ENCODE measurements at regions not wholly inside any gene's neighbourhood (a gene's known extent, or its start where the extent isn't known, plus 50 kb on each side); places are given as distances from the start of the nearest gene placed in this dataset.

GRCh38 chr3:72310419-72311380 lies 525.8 kb upstream of the PROK2 start:
- H3K36me3 ChIP-seq (ENCODE audit: control insufficient read depth, insufficient read depth, low read length): no peaks in the 10 kb centered on the region
- H3K4me1 ChIP-seq (ENCODE audit: control insufficient read depth, insufficient read depth, low read length): no peaks in the 10 kb centered on the region
- WGBS (ENCODE audit: insufficient coverage, insufficient read length): no CpG with 5 or more reads among the region's 20 CpGs
- DNase-seq (ENCODE audit: low read depth, low spot score): no peak
- H3K9me3 ChIP-seq (ENCODE audit: control insufficient read depth, insufficient read depth, low read length): no peaks in the 10 kb centered on the region
- no peak overlapping the region for H3K4me3 ChIP-seq (ENCODE audit: low read length)
- no peak overlapping the region for H3K27ac ChIP-seq (ENCODE audit: low read length)
- no peaks in the 10 kb centered on the region for H3K27me3 ChIP-seq (ENCODE audit: control insufficient read depth, insufficient read depth, low read length)

- no peaks in the 10 kb centered on the region for H3K27me3 ChIP-seq (ENCODE audit: control insufficient read depth, insufficient read depth, low read length)
- no peak for DNase-seq (ENCODE audit: low read depth, low spot score)
- H3K9me3 ChIP-seq (ENCODE audit: control insufficient read depth, insufficient read depth, low read length): no peaks in the 10 kb centered on the region
- H3K27ac ChIP-seq (ENCODE audit: low read length): no peak overlapping the region
- H3K4me3 ChIP-seq (ENCODE audit: low read length): no peak overlapping the region
- WGBS (ENCODE audit: insufficient coverage, insufficient read length): no CpG with 5 or more reads among the region's 11 CpGs
- H3K36me3 ChIP-seq (ENCODE audit: control insufficient read depth, insufficient read depth, low read length): no peaks in the 10 kb centered on the region
- H3K4me1 ChIP-seq (ENCODE audit: control insufficient read depth, insufficient read depth, low read length): no peaks in the 10 kb centered on the region
Observed at GRCh38 chr3:72309661-72310418, 524.9 kb upstream of the PROK2 start.

GRCh38 chr3:72308641-72309040 lies 523.7 kb upstream of the PROK2 start:
- Histone ChIP-seq H3K36me3 (ENCODE audit: control insufficient read depth, insufficient read depth, low read length) (no peaks in the 10 kb centered on the region), H3K4me3 (ENCODE audit: low read length) (no peak overlapping the region), H3K27me3 (ENCODE audit: control insufficient read depth, insufficient read depth, low read length) (no peaks in the 10 kb centered on the region), H3K9me3 (ENCODE audit: control insufficient read depth, insufficient read depth, low read length) (no peaks in the 10 kb centered on the region), H3K27ac (ENCODE audit: low read length) (no peak overlapping the region), H3K4me1 (ENCODE audit: control insufficient read depth, insufficient read depth, low read length) (no peaks in the 10 kb centered on the region)
- WGBS (ENCODE audit: insufficient coverage, insufficient read length): no CpG with 5 or more reads among the region's 2 CpGs
- DNase-seq (ENCODE audit: low read depth, low spot score): no peak

- Histone ChIP-seq H3K4me3 (ENCODE audit: low read length) (no peak overlapping the region), H3K36me3 (ENCODE audit: control insufficient read depth, insufficient read depth, low read length) (no peaks in the 10 kb centered on the region), H3K27ac (ENCODE audit: low read length) (no peak overlapping the region), H3K4me1 (ENCODE audit: control insufficient read depth, insufficient read depth, low read length) (no peaks in the 10 kb centered on the region), H3K9me3 (ENCODE audit: control insufficient read depth, insufficient read depth, low read length) (no peaks in the 10 kb centered on the region), H3K27me3 (ENCODE audit: control insufficient read depth, insufficient read depth, low read length) (no peaks in the 10 kb centered on the region)
- no CpG with 5 or more reads among the region's 7 CpGs for WGBS (ENCODE audit: insufficient coverage, insufficient read length)
- no peak for DNase-seq (ENCODE audit: low read depth, low spot score)
Observed at GRCh38 chr3:72307438-72308115, 522.6 kb upstream of the PROK2 start.

GRCh38 chr3:72306800-72307341 lies 521.9 kb upstream of the PROK2 start:
- Histone ChIP-seq H3K4me1 (ENCODE audit: control insufficient read depth, insufficient read depth, low read length) (no peaks in the 10 kb centered on the region), H3K36me3 (ENCODE audit: control insufficient read depth, insufficient read depth, low read length) (no peaks in the 10 kb centered on the region), H3K9me3 (ENCODE audit: control insufficient read depth, insufficient read depth, low read length) (no peaks in the 10 kb centered on the region), H3K27ac (ENCODE audit: low read length) (no peak overlapping the region), H3K4me3 (ENCODE audit: low read length) (no peak overlapping the region), H3K27me3 (ENCODE audit: control insufficient read depth, insufficient read depth, low read length) (no peaks in the 10 kb centered on the region)
- DNase-seq (ENCODE audit: low read depth, low spot score): peak; percentile 18
- WGBS (ENCODE audit: insufficient coverage, insufficient read length): no CpG with 5 or more reads among the region's 9 CpGs

- no peak overlapping the region for H3K4me3 ChIP-seq (ENCODE audit: low read length)
- no peak overlapping the region for H3K27ac ChIP-seq (ENCODE audit: low read length)
- WGBS (ENCODE audit: insufficient coverage, insufficient read length): no CpG with 5 or more reads among the region's 7 CpGs
- DNase-seq (ENCODE audit: low read depth, low spot score): no peak
- H3K27me3 ChIP-seq (ENCODE audit: control insufficient read depth, insufficient read depth, low read length): no peaks in the 10 kb centered on the region
- no peaks in the 10 kb centered on the region for H3K9me3 ChIP-seq (ENCODE audit: control insufficient read depth, insufficient read depth, low read length)
- H3K4me1 ChIP-seq (ENCODE audit: control insufficient read depth, insufficient read depth, low read length): no peaks in the 10 kb centered on the region
- no peaks in the 10 kb centered on the region for H3K36me3 ChIP-seq (ENCODE audit: control insufficient read depth, insufficient read depth, low read length)
Observed at GRCh38 chr3:72303926-72304325, 519.0 kb upstream of the PROK2 start.

- Histone ChIP-seq H3K4me3 (ENCODE audit: low read length) (no peak overlapping the region), H3K27me3 (ENCODE audit: control insufficient read depth, insufficient read depth, low read length) (no peaks in the 10 kb centered on the region), H3K9me3 (ENCODE audit: control insufficient read depth, insufficient read depth, low read length) (no peaks in the 10 kb centered on the region), H3K27ac (ENCODE audit: low read length) (no peak overlapping the region), H3K4me1 (ENCODE audit: control insufficient read depth, insufficient read depth, low read length) (no peaks in the 10 kb centered on the region; the same call in 1 of the 2 replicates), H3K36me3 (ENCODE audit: control insufficient read depth, insufficient read depth, low read length) (no peaks in the 10 kb centered on the region)
- DNase-seq (ENCODE audit: low read depth, low spot score): no peak
- no CpG with 5 or more reads among the region's 8 CpGs for WGBS (ENCODE audit: insufficient coverage, insufficient read length)
Observed at GRCh38 chr3:72301779-72302178, 516.8 kb upstream of the PROK2 start.

GRCh38 chr3:72300621-72301020 lies 515.7 kb upstream of the PROK2 start:
- no peaks in the 10 kb centered on the region for H3K36me3 ChIP-seq (ENCODE audit: control insufficient read depth, insufficient read depth, low read length)
- no peak for DNase-seq (ENCODE audit: low read depth, low spot score)
- no peaks in the 10 kb centered on the region for H3K27me3 ChIP-seq (ENCODE audit: control insufficient read depth, insufficient read depth, low read length)
- WGBS (ENCODE audit: insufficient coverage, insufficient read length): no CpG with 5 or more reads among the region's 2 CpGs
- H3K4me3 ChIP-seq (ENCODE audit: low read length): no peak overlapping the region
- H3K4me1 ChIP-seq (ENCODE audit: control insufficient read depth, insufficient read depth, low read length): no peaks in the 10 kb centered on the region; the same call in 1 of the 2 replicates
- no peaks in the 10 kb centered on the region for H3K9me3 ChIP-seq (ENCODE audit: control insufficient read depth, insufficient read depth, low read length)
- H3K27ac ChIP-seq (ENCODE audit: low read length): no peak overlapping the region

GRCh38 chr3:72299823-72300222 lies 514.9 kb upstream of the PROK2 start:
- Histone ChIP-seq H3K27me3 (ENCODE audit: control insufficient read depth, insufficient read depth, low read length) (no peaks in the 10 kb centered on the region), H3K4me3 (ENCODE audit: low read length) (no peak overlapping the region), H3K27ac (ENCODE audit: low read length) (no peak overlapping the region), H3K9me3 (ENCODE audit: control insufficient read depth, insufficient read depth, low read length) (no peaks in the 10 kb centered on the region), H3K36me3 (ENCODE audit: control insufficient read depth, insufficient read depth, low read length) (no peaks in the 10 kb centered on the region), H3K4me1 (ENCODE audit: control insufficient read depth, insufficient read depth, low read length) (no peaks in the 10 kb centered on the region; the same call in 1 of the 2 replicates)
- no CpG with 5 or more reads among the region's 4 CpGs for WGBS (ENCODE audit: insufficient coverage, insufficient read length)
- DNase-seq (ENCODE audit: low read depth, low spot score): no peak

GRCh38 chr3:72299321-72299802 lies 514.4 kb upstream of the PROK2 start:
- H3K4me1 ChIP-seq (ENCODE audit: control insufficient read depth, insufficient read depth, low read length): no peaks in the 10 kb centered on the region; the same call in 1 of the 2 replicates
- WGBS (ENCODE audit: insufficient coverage, insufficient read length): no CpG with 5 or more reads among the region's 6 CpGs
- no peak overlapping the region for H3K4me3 ChIP-seq (ENCODE audit: low read length)
- no peak overlapping the region for H3K27ac ChIP-seq (ENCODE audit: low read length)
- DNase-seq (ENCODE audit: low read depth, low spot score): no peak
- H3K9me3 ChIP-seq (ENCODE audit: control insufficient read depth, insufficient read depth, low read length): no peaks in the 10 kb centered on the region
- no peaks in the 10 kb centered on the region for H3K36me3 ChIP-seq (ENCODE audit: control insufficient read depth, insufficient read depth, low read length)
- no peaks in the 10 kb centered on the region for H3K27me3 ChIP-seq (ENCODE audit: control insufficient read depth, insufficient read depth, low read length)

Data from iPS DF 6.9 (cell line).